ENCODE measurements at regions not wholly inside any gene's neighbourhood (a gene's known extent, or its start where the extent isn't known, plus 50 kb on each side); places are given as distances from the start of the nearest gene placed in this dataset.

GRCh38 chr2:41040782-41041520, 589.1 kb upstream of the SLC8A1 start:
- H3K4me3 Mint-ChIP-seq = no peak overlapping the region

GRCh38 chr2:41042343-41042742, 590.5 kb upstream of the SLC8A1 start:
- Histone ChIP-seq H3K36me3 (replicated peaks in 1 of 2; ENCODE audit: control insufficient read depth in 1 of 2, insufficient read depth in 2 of 2, low read length in 2 of 2) (no peaks in the 10 kb centered on the region), H4K20me1 (ENCODE audit: insufficient read depth, low read length) (no peaks in the 10 kb centered on the region), H3K4me3 (replicated peaks in 1 of 3; ENCODE audit: low read depth in 2 of 3, low read length in 3 of 3) (no peak overlapping the region), H2AFZ (ENCODE audit: insufficient read depth, low read depth, low read length, poor library complexity, severe bottlenecking) (no peak overlapping the region), H3K79me2 (ENCODE audit: insufficient read depth, low read length) (no peaks in the 10 kb centered on the region), H3K27me3 (ENCODE audit: control insufficient read depth in 2 of 2, insufficient read depth in 2 of 2, low read length in 2 of 2) (no peaks in the 10 kb centered on the region), H3K4me2 (replicated peaks; ENCODE audit: extremely low read depth, low read length, poor library complexity, severe bottlenecking) (no peak overlapping the region), H3K27ac (ENCODE audit: low read depth in 1 of 2, low read length in 2 of 2) (no peak overlapping the region), H3K9me3 (replicated peaks in 1 of 2; ENCODE audit: control insufficient read depth in 1 of 2, insufficient read depth in 1 of 2, low read length in 2 of 2) (peaks cover 0 to 9% of the 10 kb centered on the region in 2 donors), H3K4me1 (ENCODE audit: control insufficient read depth in 1 of 2, insufficient read depth in 2 of 2, low read length in 2 of 2) (no peaks in the 10 kb centered on the region), H3K9ac (ENCODE audit: insufficient read depth, low read length, poor library complexity, severe bottlenecking) (no peak overlapping the region)
- Mint-ChIP-seq H3K27me3 (ENCODE audit: low read depth in 3 of 3) (no peaks in the 10 kb centered on the region), H3K4me1 (no peaks in the 10 kb centered on the region), H3K4me3 (no peak overlapping the region), H3K27ac (no peak overlapping the region), H3K36me3 (no peaks in the 10 kb centered on the region), H3K9me3 (peaks cover 3 to 18% (median 10%) of the 10 kb centered on the region in 7 donors)
- DNase-seq = no peak
- intact Hi-C loops (cut with micrococcal nuclease) = no loop called here
- TF ChIP-seq CTCF (IDR thresholded peaks at IDR 0.05) = no peak

More at GRCh38 chr2:41040782-41041520, 589.1 kb upstream of the SLC8A1 start:
- Histone ChIP-seq H3K9me3 (replicated peaks in 1 of 2; ENCODE audit: control insufficient read depth in 1 of 2, insufficient read depth in 1 of 2, low read length in 2 of 2) (peaks cover 0 to 9% of the 10 kb centered on the region in 2 donors), H3K27me3 (ENCODE audit: control insufficient read depth in 2 of 2, insufficient read depth in 2 of 2, low read length in 2 of 2) (no peaks in the 10 kb centered on the region), H3K9ac (ENCODE audit: insufficient read depth, low read length, poor library complexity, severe bottlenecking) (no peak overlapping the region), H3K36me3 (replicated peaks in 1 of 2; ENCODE audit: control insufficient read depth in 1 of 2, insufficient read depth in 2 of 2, low read length in 2 of 2) (no peaks in the 10 kb centered on the region), H2AFZ (ENCODE audit: insufficient read depth, low read depth, low read length, poor library complexity, severe bottlenecking) (no peak overlapping the region), H4K20me1 (ENCODE audit: insufficient read depth, low read length) (no peaks in the 10 kb centered on the region), H3K79me2 (ENCODE audit: insufficient read depth, low read length) (no peaks in the 10 kb centered on the region), H3K4me1 (ENCODE audit: control insufficient read depth in 1 of 2, insufficient read depth in 2 of 2, low read length in 2 of 2) (no peaks in the 10 kb centered on the region), H3K27ac (ENCODE audit: low read depth in 1 of 2, low read length in 2 of 2) (no peak overlapping the region), H3K4me3 (replicated peaks in 1 of 3; ENCODE audit: low read depth in 2 of 3, low read length in 3 of 3) (no peak overlapping the region), H3K4me2 (replicated peaks; ENCODE audit: extremely low read depth, low read length, poor library complexity, severe bottlenecking) (no peak overlapping the region)
- Mint-ChIP-seq H3K4me1 (no peaks in the 10 kb centered on the region), H3K27me3 (ENCODE audit: low read depth in 3 of 3) (no peaks in the 10 kb centered on the region), H3K9me3 (peaks cover 3 to 18% (median 10%) of the 10 kb centered on the region in 7 donors), H3K36me3 (no peaks in the 10 kb centered on the region), H3K27ac (no peak overlapping the region)
- no peak for TF ChIP-seq CTCF (IDR thresholded peaks at IDR 0.05)
- 100% methylated on average over 2 of the region's 6 CpGs for WGBS (ENCODE audit: insufficient coverage)
- no peak for DNase-seq
- intact Hi-C loops (cut with micrococcal nuclease) = no loop called here
